ENCODE measurements at regions not wholly inside any gene's neighbourhood (a gene's known extent, or its start where the extent isn't known, plus 50 kb on each side); places are given as distances from the start of the nearest gene placed in this dataset.

GRCh38 chr3:25284249-25284648 is 143.8 kb upstream of the RARB start:
- Histone ChIP-seq H3K4me3 (ENCODE audit: low read depth, low read length) (no peak overlapping the region), H3K9me3 (ENCODE audit: control insufficient read depth, insufficient read depth, low read depth, low read length) (no peaks in the 10 kb centered on the region), H3K36me3 (ENCODE audit: control insufficient read depth in 2 of 2, insufficient read depth in 1 of 2, low read length in 2 of 2) (no peaks in the 10 kb centered on the region), H3K4me1 (ENCODE audit: control insufficient read depth, insufficient read depth, low read length) (no peaks in the 10 kb centered on the region), H3K27ac (ENCODE audit: extremely low read depth, low read depth, low read length) (no peak overlapping the region)
- ChIA-PET CTCF (no interaction called here), POLR2A (no interaction called here)
- TF ChIP-seq REPIN1 (tag by site-specific recombination; IDR thresholded peaks at IDR 0.05; ENCODE audit: low read depth) (no peak), ZNF660 (tag by site-specific recombination; IDR thresholded peaks at IDR 0.05) (no peak), ZBTB21 (tag by site-specific recombination; IDR thresholded peaks at IDR 0.05) (no peak), GLI4 (tag by site-specific recombination; IDR thresholded peaks at IDR 0.05) (no peak), GLIS2 (tag by site-specific recombination; IDR thresholded peaks at IDR 0.05) (no peak), BCL11A (tag by site-specific recombination; IDR thresholded peaks at IDR 0.05; ENCODE audit: low read depth) (no peak), ZNF184 (tag by site-specific recombination; IDR thresholded peaks at IDR 0.05) (no peak), ATF2 (tag by site-specific recombination; IDR thresholded peaks at IDR 0.05; ENCODE audit: low read depth) (no peak), KLF9 (tag by site-specific recombination; IDR thresholded peaks at IDR 0.05; ENCODE audit: low read depth) (no peak), KLF7 (tag by site-specific recombination; IDR thresholded peaks at IDR 0.05; ENCODE audit: borderline replicate concordance) (no peak)
- TF ChIP-seq, protein P1, sequence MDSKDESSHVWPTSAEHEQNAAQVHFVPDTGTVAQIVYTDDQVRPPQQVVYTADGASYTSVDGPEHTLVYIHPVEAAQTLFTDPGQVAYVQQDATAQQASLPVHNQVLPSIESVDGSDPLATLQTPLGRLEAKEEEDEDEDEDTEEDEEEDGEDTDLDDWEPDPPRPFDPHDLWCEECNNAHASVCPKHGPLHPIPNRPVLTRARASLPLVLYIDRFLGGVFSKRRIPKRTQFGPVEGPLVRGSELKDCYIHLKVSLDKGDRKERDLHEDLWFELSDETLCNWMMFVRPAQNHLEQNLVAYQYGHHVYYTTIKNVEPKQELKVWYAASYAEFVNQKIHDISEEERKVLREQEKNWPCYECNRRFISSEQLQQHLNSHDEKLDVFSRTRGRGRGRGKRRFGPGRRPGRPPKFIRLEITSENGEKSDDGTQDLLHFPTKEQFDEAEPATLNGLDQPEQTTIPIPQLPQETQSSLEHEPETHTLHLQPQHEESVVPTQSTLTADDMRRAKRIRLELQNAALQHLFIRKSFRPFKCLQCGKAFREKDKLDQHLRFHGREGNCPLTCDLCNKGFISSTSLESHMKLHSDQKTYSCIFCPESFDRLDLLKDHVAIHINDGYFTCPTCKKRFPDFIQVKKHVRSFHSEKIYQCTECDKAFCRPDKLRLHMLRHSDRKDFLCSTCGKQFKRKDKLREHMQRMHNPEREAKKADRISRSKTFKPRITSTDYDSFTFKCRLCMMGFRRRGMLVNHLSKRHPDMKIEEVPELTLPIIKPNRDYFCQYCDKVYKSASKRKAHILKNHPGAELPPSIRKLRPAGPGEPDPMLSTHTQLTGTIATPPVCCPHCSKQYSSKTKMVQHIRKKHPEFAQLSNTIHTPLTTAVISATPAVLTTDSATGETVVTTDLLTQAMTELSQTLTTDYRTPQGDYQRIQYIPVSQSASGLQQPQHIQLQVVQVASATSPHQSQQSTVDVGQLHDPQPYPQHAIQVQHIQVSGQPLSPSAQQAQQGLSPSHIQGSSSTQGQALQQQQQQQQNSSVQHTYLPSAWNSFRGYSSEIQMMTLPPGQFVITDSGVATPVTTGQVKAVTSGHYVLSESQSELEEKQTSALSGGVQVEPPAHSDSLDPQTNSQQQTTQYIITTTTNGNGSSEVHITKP (tag by site-specific recombination; IDR thresholded peaks at IDR 0.05): no peak

DNA sequence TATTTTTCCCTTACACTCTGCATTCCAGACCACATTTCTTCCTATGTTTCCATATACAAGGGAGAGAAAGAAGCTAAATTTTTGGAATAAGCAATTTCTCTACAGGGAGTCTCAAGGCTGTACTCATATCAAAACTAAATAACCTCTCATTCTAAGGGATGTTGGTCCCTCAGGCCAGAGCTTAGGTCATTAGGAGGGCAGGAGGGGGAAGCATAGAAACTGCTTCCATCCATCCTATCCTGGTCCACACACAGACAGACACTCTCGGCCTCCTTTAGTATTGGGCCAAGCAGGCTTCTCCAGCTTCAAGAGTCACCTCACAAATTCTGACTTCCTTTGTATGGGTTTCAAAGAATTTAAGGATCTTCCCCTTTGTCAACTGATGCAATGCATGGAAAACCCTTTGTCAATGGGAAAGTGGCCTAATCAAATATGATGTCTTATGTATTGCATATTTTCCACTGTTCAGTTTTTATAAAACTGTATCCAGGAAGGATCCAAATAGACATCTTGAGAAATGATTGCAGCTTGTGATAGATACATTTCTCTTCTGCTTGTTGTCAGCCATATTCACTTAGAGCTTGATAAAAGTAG is 140.7 kb upstream of the RARB start:
- Histone ChIP-seq H3K4me1 (ENCODE audit: control insufficient read depth, insufficient read depth, low read length) (no peaks in the 10 kb centered on the region; the same call in 1 of the 2 replicates), H3K9me3 (ENCODE audit: control insufficient read depth, insufficient read depth, low read depth, low read length) (no peaks in the 10 kb centered on the region), H3K27ac (ENCODE audit: extremely low read depth, low read depth, low read length) (no peak overlapping the region), H3K4me3 (ENCODE audit: low read depth, low read length) (no peak overlapping the region), H3K36me3 (ENCODE audit: control insufficient read depth in 2 of 2, insufficient read depth in 1 of 2, low read length in 2 of 2) (no peaks in the 10 kb centered on the region)
- POLR2A ChIA-PET: no interaction called here
- CTCF ChIA-PET: no interaction called here
- TF ChIP-seq ZNF747 (tag by site-specific recombination; IDR thresholded peaks at IDR 0.05): no peak
- TF ChIP-seq ZNF23 (tag by site-specific recombination; IDR thresholded peaks at IDR 0.05; ENCODE audit: borderline replicate concordance): no peak
- TF ChIP-seq ZNF266 (tag by site-specific recombination; IDR thresholded peaks at IDR 0.05; ENCODE audit: low read depth): no peak

DNA sequence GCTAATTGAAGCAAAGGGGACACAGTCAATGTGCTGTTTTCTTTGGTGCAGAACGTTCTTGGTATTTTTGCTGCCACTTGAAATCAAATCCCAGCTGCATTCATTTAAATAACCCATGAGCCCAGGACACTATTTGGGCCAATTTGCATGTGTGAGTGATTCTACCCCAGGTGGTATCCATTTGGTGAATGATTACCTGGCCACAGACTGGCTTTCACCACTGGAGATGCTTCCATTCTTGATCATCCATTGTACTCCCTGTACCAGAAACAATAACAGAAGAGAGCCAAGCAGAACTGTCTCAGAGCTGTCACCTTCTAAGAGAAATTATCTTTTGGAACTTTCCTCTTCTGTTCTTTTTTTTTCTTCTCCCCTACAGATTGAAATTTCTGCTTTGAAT is 139.7 kb upstream of the RARB start:
- Histone ChIP-seq H3K4me1 (ENCODE audit: control insufficient read depth, insufficient read depth, low read length) (no peaks in the 10 kb centered on the region; the same call in 1 of the 2 replicates), H3K9me3 (ENCODE audit: control insufficient read depth, insufficient read depth, low read depth, low read length) (no peaks in the 10 kb centered on the region), H3K4me3 (ENCODE audit: low read depth, low read length) (no peak overlapping the region), H3K36me3 (ENCODE audit: control insufficient read depth in 2 of 2, insufficient read depth in 1 of 2, low read length in 2 of 2) (no peaks in the 10 kb centered on the region), H3K27ac (ENCODE audit: extremely low read depth, low read depth, low read length) (no peak overlapping the region)
- CTCF ChIA-PET: no interaction called here
- POLR2A ChIA-PET: no interaction called here
- no peak for TF ChIP-seq ZNF610 (tag by site-specific recombination; IDR thresholded peaks at IDR 0.05; ENCODE audit: borderline replicate concordance)
- no peak for TF ChIP-seq ZNF561 (tag by site-specific recombination; IDR thresholded peaks at IDR 0.05; ENCODE audit: borderline replicate concordance)
- no peak for TF ChIP-seq ZNF274 (IDR thresholded peaks at IDR 0.05; ENCODE audit: low read length)
- TF ChIP-seq ZNF274 (tag by site-specific recombination; IDR thresholded peaks at IDR 0.05; ENCODE audit: borderline replicate concordance): no peak
- TF ChIP-seq ZNF174 (tag by site-specific recombination; IDR thresholded peaks at IDR 0.05): no peak
- no peak for TF ChIP-seq SP3 (tag by site-specific recombination; IDR thresholded peaks at IDR 0.05)
- no peak for TF ChIP-seq ZNF354C (tag by site-specific recombination; IDR thresholded peaks at IDR 0.05; ENCODE audit: borderline replicate concordance, low read depth)
- no peak for TF ChIP-seq ZNF76 (tag by site-specific recombination; IDR thresholded peaks at IDR 0.05; ENCODE audit: borderline replicate concordance, low read depth)
- no peak for TF ChIP-seq ZNF664 (tag by site-specific recombination; IDR thresholded peaks at IDR 0.05)
- TF ChIP-seq ZNF26 (tag by site-specific recombination; IDR thresholded peaks at IDR 0.05): no peak
- TF ChIP-seq MYNN (tag by site-specific recombination; IDR thresholded peaks at IDR 0.05; ENCODE audit: borderline replicate concordance): no peak
- no peak for TF ChIP-seq ZNF704 (tag by site-specific recombination; IDR thresholded peaks at IDR 0.05)

Measured in HEK293 (cell line).